ENCODE measurements at regions not wholly inside any gene's neighbourhood (a gene's known extent, or its start where the extent isn't known, plus 50 kb on each side); places are given as distances from the start of the nearest gene placed in this dataset.

DNA sequence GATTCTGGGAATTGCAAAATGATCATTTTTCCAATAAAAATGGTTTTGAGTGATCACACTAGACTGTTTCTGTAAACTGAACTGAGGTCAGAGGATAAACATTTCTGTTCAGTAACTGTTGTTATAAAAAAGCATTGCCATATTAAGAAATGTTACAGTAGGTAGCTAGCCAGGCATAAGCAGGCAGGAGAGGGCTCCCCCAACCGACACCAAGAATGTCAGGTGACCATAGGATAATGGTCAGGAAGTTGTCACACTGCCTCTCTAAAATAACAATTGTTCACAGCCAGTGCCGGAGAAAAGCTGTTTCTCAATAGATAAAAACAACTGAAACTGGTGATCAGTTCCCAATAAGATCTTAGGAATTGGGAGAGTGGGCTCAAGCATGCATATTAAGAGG, 306.2 kb upstream of the SLIT2 start:
- Histone ChIP-seq H3K4me3 (no peak overlapping the region), H3K27ac (no peak overlapping the region), H3K27me3 (no peaks in the 10 kb centered on the region), H3K4me1 (no peaks in the 10 kb centered on the region), H3K9me3 (no peaks in the 10 kb centered on the region), H3K36me3 (no peaks in the 10 kb centered on the region)
- intact Hi-C loops (cut with DNase I; ENCODE audit: low total_unique reads) = no loop called here
- no peak for DNase-seq
- WGBS, 5 donors = 46 to 75% (median 66%) methylated on average over 2 of the region's 2 CpGs
- TF ChIP-seq, protein P1, sequence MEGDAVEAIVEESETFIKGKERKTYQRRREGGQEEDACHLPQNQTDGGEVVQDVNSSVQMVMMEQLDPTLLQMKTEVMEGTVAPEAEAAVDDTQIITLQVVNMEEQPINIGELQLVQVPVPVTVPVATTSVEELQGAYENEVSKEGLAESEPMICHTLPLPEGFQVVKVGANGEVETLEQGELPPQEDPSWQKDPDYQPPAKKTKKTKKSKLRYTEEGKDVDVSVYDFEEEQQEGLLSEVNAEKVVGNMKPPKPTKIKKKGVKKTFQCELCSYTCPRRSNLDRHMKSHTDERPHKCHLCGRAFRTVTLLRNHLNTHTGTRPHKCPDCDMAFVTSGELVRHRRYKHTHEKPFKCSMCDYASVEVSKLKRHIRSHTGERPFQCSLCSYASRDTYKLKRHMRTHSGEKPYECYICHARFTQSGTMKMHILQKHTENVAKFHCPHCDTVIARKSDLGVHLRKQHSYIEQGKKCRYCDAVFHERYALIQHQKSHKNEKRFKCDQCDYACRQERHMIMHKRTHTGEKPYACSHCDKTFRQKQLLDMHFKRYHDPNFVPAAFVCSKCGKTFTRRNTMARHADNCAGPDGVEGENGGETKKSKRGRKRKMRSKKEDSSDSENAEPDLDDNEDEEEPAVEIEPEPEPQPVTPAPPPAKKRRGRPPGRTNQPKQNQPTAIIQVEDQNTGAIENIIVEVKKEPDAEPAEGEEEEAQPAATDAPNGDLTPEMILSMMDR (IDR thresholded peaks at IDR 0.05) = no peak
- no peak for TF ChIP-seq POLR2AphosphoS5 (IDR thresholded peaks at IDR 0.05)
- TF ChIP-seq POLR2A (IDR thresholded peaks at IDR 0.05) = no peak
- TF ChIP-seq EP300 (IDR thresholded peaks at IDR 0.05) = no peak

- no peaks in the 10 kb centered on the region for H3K9me3 ChIP-seq
- TF ChIP-seq, protein P1 (IDR thresholded peaks at IDR 0.05) = no peak
- no peak for TF ChIP-seq POLR2A (IDR thresholded peaks at IDR 0.05)
- no peak for TF ChIP-seq POLR2AphosphoS5 (IDR thresholded peaks at IDR 0.05)
- TF ChIP-seq EP300 (IDR thresholded peaks at IDR 0.05) = no peak
- no peak overlapping the region for H3K4me3 ChIP-seq
- 53 to 76% (median 66%) methylated on average over 2 of the region's 2 CpGs for WGBS, 5 donors
- intact Hi-C loops (cut with DNase I; ENCODE audit: low total_unique reads) = no loop called here
- no peak overlapping the region for H3K27ac ChIP-seq
- H3K36me3 ChIP-seq = no peaks in the 10 kb centered on the region
- H3K27me3 ChIP-seq = no peaks in the 10 kb centered on the region
- no peak for DNase-seq
- no peaks in the 10 kb centered on the region for H3K4me1 ChIP-seq
Observed at GRCh38 chr4:19944806-19945205, 306.9 kb upstream of the SLIT2 start.

- no peak for TF ChIP-seq POLR2AphosphoS5 (IDR thresholded peaks at IDR 0.05)
- TF ChIP-seq EP300 (IDR thresholded peaks at IDR 0.05) = no peak
- TF ChIP-seq, protein P1 (IDR thresholded peaks at IDR 0.05) = no peak
- TF ChIP-seq POLR2A (IDR thresholded peaks at IDR 0.05) = no peak
- Histone ChIP-seq H3K4me3 (no peak overlapping the region), H3K4me1 (no peaks in the 10 kb centered on the region), H3K27me3 (no peaks in the 10 kb centered on the region), H3K36me3 (no peaks in the 10 kb centered on the region), H3K9me3 (no peaks in the 10 kb centered on the region), H3K27ac (no peak overlapping the region)
- intact Hi-C loops (cut with DNase I; ENCODE audit: low total_unique reads) = no loop called here
- no peak for DNase-seq
Observed at GRCh38 chr4:19944251-19944650, 307.5 kb upstream of the SLIT2 start.

DNA sequence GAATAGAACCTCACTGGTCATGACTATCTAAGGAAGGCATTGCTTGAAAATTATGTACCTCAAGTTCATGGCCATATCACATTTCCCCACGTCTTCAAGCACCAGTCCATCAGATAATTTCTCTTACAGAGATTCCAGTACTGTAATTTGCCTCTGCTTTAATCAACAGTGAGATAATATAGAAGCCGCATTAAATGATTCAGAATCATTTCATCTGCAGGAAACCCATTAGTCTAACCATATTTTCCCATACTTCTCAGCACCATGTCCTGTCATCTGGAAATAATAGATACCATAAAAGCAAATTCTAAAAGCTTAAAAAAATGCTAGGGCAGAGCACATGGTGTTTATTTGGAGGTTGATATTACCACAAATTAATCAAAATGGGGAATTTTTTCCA, 310.3 kb upstream of the SLIT2 start:
- 65 to 75% (median 73%) methylated on average over 2 of the region's 2 CpGs for WGBS, 5 donors
- H3K27me3 ChIP-seq = no peaks in the 10 kb centered on the region
- DNase-seq = no peak
- H3K27ac ChIP-seq = no peak overlapping the region
- no peaks in the 10 kb centered on the region for H3K4me1 ChIP-seq
- H3K9me3 ChIP-seq = no peaks in the 10 kb centered on the region
- no peak for TF ChIP-seq POLR2AphosphoS5 (IDR thresholded peaks at IDR 0.05)
- no peak for TF ChIP-seq EP300 (IDR thresholded peaks at IDR 0.05)
- TF ChIP-seq, protein P1 (IDR thresholded peaks at IDR 0.05) = no peak
- TF ChIP-seq POLR2A (IDR thresholded peaks at IDR 0.05) = no peak
- no peaks in the 10 kb centered on the region for H3K36me3 ChIP-seq
- H3K4me3 ChIP-seq = no peak overlapping the region
- intact Hi-C loops (cut with DNase I; ENCODE audit: low total_unique reads) = no loop called here
